Bronchial epithelial cell (primary cell): ENCODE measurements at regions not wholly inside any gene's neighbourhood (a gene's known extent, or its start where the extent isn't known, plus 50 kb on each side); places are given as distances from the start of the nearest gene placed in this dataset.

ENCODE experiments used
- DNase-seq: peaks from one replicate; pipeline ENCODE4 v3.0.0-alpha.2; 2010; ENCODE audit warnings: low read depth
- FAIRE-seq: peaks from 2 replicates; lab custom pipeline; 2011; peaks lifted over from hg19 to GRCh38; lab: Jason Lieb, UNC
- H3K27me3 ChIP-seq: 2 replicates; pipeline ENCODE4 v1.5.1; 2011; ENCODE audit warnings: low read length; ENCODE audit not compliant: control insufficient read depth, insufficient read depth
- H3K36me3 ChIP-seq: 2 replicates; pipeline ENCODE4 v1.5.1; 2011; ENCODE audit warnings: low read length; ENCODE audit not compliant: control insufficient read depth, insufficient read depth
- H3K4me3 ChIP-seq: 2 replicates; pipeline ENCODE4 v1.5.1; 2011; ENCODE audit warnings: mild to moderate bottlenecking, low read depth, low read length, control low read depth
- TF ChIP-seq, protein P1 (sequence below): IDR thresholded peaks from 2 replicates; pipeline ENCODE4 v1.5.1; 2011; ENCODE audit warnings: mild to moderate bottlenecking, moderate library complexity, low read length, control low read depth, inconsistent platforms; ENCODE audit not compliant: insufficient read depth, severe bottlenecking

DNA sequence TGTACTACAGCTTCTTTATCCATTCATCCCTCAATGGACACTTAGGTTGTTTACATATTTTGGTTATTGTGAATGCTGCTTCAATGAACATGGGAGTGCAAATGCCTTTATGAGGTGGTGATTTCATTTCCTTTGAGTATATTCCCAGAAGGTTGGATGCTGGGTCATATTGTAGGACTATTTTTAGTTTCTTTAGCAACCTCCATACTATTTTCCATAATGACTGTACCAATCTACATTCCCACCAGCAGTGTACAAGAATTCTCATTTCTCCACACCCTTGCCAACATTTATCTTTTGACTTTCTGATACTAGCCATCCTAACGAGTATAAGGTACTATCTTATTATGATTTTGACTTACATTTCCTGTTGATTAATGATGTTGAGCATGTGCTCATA is 269.0 kb downstream of the C6orf118 start:
- TF ChIP-seq, protein P1, sequence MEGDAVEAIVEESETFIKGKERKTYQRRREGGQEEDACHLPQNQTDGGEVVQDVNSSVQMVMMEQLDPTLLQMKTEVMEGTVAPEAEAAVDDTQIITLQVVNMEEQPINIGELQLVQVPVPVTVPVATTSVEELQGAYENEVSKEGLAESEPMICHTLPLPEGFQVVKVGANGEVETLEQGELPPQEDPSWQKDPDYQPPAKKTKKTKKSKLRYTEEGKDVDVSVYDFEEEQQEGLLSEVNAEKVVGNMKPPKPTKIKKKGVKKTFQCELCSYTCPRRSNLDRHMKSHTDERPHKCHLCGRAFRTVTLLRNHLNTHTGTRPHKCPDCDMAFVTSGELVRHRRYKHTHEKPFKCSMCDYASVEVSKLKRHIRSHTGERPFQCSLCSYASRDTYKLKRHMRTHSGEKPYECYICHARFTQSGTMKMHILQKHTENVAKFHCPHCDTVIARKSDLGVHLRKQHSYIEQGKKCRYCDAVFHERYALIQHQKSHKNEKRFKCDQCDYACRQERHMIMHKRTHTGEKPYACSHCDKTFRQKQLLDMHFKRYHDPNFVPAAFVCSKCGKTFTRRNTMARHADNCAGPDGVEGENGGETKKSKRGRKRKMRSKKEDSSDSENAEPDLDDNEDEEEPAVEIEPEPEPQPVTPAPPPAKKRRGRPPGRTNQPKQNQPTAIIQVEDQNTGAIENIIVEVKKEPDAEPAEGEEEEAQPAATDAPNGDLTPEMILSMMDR, result no peak
- Histone ChIP-seq H3K36me3 (no peaks in the 10 kb centered on the region), H3K27me3 (no peaks in the 10 kb centered on the region), H3K4me3 (no peak overlapping the region)
- no peak for DNase-seq
- no peak for FAIRE-seq

DNA sequence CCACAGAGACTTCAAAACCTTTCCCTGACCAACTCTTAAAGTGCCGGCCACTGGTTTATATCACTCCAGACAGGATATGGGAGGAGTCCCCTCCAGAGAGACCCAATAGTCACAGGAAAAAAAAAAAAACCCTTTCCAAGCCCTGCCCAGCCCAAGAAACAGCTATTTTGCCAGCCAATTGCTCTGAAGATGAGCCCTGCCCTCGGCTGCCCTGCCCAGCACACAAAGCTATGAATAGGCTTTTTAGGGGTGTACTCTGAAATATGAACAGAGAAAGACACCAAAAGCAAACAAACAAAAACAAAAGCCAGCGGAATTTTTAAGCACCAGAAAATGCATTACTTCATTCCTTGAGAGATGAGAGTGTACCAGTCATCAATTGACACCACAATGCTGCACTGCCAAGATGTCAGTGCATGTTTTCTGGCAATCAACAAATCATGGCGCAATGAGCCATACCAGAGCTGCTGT is 275.1 kb downstream of the C6orf118 start:
- no peak overlapping the region for H3K4me3 ChIP-seq
- TF ChIP-seq, protein P1, result no peak
- FAIRE-seq, result no peak
- no peaks in the 10 kb centered on the region for H3K27me3 ChIP-seq
- no peaks in the 10 kb centered on the region for H3K36me3 ChIP-seq
- DNase-seq, result no peak

DNA sequence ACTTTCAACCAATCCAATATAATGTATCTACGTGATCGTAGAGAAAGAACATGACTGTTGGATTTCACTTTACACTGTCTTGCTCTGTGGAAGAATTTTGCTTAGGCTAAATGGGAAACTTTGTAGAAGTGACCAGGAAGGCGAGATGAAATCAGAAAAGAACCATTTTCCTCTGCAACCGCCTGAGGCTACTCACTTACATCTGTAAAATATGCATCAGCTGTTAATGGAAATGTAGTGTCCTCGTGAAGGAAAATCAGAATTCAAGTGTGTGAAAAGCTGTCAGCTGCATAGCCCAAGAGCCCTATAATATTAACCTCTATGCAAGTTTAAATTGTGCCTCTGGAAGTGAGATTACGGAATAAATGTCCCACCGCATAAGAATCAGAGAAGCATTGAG is 277.9 kb downstream of the C6orf118 start:
- TF ChIP-seq, protein P1, result no peak
- no peak overlapping the region for H3K4me3 ChIP-seq
- no peaks in the 10 kb centered on the region for H3K36me3 ChIP-seq
- no peaks in the 10 kb centered on the region for H3K27me3 ChIP-seq
- FAIRE-seq (no peak), DNase-seq (no peak)

DNA sequence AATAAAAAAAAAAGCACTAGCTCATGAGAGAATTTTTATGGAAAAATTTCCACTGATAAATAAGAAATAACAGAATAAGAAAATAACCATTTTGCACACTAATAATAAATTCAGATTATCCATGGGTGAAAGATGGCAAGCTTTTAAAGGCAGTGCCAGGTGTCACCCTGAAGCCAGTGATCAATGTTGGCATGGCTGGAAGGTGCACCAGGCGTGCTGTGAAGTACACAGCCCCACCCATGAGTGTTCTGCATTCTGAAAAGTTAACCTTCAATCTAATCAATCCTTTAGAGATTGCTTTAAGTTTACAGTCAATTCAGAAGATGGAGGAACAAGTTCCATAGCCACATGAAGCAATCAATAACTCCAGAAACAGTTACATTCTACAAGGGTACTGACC is 284.4 kb downstream of the C6orf118 start:
- TF ChIP-seq, protein P1, result no peak
- Histone ChIP-seq H3K36me3 (no peaks in the 10 kb centered on the region), H3K4me3 (no peak overlapping the region), H3K27me3 (no peaks in the 10 kb centered on the region)
- FAIRE-seq (no peak), DNase-seq (no peak)

DNA sequence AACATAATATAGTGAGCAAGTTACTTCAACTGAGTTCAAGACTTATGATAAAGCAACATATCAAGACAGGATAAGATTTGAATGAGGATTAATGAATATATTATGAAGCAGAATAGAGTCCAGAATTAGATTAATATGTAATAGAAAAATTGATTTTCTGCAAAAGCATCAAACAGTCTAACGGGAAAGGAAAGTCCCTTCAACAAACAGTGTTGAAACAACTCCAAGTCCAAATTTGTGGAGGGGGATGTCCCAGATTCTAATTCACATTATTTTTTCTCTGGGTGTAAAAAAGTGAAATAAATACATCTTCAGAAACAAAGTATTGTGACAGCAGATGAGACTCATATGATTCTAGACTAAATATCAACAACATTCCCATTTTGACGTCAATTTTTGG is 289.7 kb downstream of the C6orf118 start:
- H3K36me3 ChIP-seq, result no peaks in the 10 kb centered on the region
- FAIRE-seq, result no peak

DNA sequence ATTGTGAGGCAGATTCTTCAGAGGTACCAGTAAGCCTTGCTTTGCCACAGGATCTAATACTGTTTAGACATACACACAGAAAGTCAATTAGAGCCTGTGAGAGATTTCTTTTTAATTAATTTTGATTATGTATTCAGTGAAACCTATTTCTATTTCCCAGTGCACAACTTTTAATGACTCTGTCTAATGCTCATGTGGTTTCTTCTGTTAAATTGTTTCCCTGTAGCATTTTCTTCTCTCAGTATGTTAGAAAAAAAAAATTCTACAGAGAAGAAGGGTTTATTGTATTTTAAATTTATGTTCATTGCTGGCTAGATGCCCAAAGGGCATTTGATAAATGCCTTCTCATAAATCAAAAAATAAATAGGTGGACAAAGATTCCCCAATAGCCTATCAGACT is 293.7 kb downstream of the C6orf118 start:
- TF ChIP-seq, protein P1, result no peak
- DNase-seq (no peak), FAIRE-seq (no peak)
- Histone ChIP-seq H3K4me3 (no peak overlapping the region), H3K36me3 (no peaks in the 10 kb centered on the region), H3K27me3 (no peaks in the 10 kb centered on the region)

More for the DNA sequence above, 289.7 kb downstream of the C6orf118 start:
- no peak overlapping the region for H3K4me3 ChIP-seq
- no peaks in the 10 kb centered on the region for H3K27me3 ChIP-seq
- TF ChIP-seq, protein P1, result no peak
- no peak for DNase-seq
